AG09319 (cell line): ENCODE measurements at regions not wholly inside any gene's neighbourhood (a gene's known extent, or its start where the extent isn't known, plus 50 kb on each side); places are given as distances from the start of the nearest gene placed in this dataset.

Source experiments
- DNase-seq: peaks from one replicate; pipeline ENCODE4 v3.0.0-alpha.2; 2010; ENCODE audit warnings: low read depth; ENCODE audit errors: extremely low read depth
- CTCF ChIP-seq: IDR thresholded peaks from 2 replicates; pipeline ENCODE4 v1.5.1; 2011; ENCODE audit warnings: low read depth, mild to moderate bottlenecking, inconsistent platforms, low read length, moderate library complexity

- no peak for DNase-seq
- TF ChIP-seq CTCF: no peak
Observed at GRCh38 chr12:94031763-94032162, 116.6 kb upstream of the PLXNC1 start.

DNA sequence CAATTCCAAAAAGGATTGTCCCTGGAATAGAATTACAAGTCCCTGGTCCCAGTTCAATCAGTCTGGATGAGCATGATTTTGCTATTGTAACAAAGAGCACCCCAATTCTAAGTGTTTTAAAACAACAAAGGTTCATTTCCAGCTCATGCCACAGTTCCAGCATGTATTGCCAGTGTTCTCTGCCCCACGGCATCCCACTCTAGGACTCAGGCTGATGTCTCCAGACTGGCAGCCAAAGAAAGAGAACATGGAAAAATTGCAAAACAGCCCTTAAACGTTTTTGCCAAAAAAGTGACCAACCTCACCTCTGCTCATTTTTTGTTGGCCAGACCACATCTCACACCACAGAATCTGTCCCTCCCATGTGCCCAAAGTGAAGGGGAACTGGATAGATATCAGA lies 116.0 kb upstream of the PLXNC1 start:
- TF ChIP-seq CTCF: no peak

DNA sequence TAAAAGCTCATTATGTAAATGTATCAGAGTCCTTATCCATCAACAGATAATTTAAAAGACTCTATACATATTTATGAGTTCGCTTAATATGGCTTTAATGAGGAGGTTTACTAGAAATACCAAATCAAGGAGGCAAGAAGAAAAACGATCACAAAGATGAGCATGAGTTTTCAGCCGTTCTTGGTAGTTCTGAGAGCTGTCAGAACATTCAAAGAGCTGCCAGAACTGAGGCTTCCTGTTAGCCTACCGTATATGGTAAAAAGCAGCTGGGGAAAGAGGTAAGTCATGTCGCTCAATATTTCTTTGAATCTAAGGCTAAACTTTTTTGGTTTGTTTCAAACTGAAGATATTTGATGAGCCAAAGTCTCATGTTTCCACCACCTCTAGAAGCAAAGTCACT lies 115.3 kb upstream of the PLXNC1 start:
- TF ChIP-seq CTCF: no peak
- no peak for DNase-seq

More for the DNA sequence above, 116.0 kb upstream of the PLXNC1 start:
- no peak for DNase-seq

DNA sequence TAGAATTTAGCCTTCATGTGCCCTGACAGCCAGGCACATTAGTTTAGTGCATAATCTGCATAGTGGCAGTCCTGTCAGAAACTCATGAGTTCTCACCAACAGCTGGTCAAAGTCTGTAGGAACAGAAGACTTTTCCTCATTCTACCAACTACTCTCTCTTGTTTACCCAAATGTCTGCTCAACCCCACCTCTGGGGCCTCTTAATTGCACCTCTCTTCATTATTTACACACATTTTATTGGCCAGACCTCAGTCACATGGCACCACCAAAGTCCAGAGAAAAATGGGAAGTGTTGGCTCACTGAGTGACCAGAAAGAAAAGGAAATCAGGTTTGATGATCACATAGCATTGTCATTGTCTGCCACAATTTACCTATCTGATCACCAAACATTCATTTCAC lies 114.6 kb upstream of the PLXNC1 start:
- no peak for TF ChIP-seq CTCF
- no peak for DNase-seq

DNA sequence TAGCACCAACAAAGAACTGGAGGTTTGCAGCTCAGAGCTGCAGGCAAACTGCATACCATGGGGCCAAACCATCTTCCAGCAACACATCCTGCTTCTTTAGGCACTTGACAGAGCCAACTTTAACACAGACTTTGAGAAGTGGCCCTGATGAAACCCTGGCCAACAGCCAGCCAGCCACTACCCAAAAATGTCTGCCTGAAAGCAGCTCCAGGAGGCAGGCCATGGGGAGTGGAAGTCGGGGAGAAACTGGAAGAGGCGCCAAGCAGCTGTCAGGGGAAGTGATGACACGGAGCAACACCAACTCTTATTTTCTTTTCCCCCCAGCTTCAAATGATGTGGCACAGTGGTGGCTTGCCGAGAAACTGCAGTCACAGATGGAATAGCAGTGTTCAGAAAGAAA lies 110.9 kb upstream of the PLXNC1 start:
- no peak for DNase-seq
- no peak for TF ChIP-seq CTCF

DNA sequence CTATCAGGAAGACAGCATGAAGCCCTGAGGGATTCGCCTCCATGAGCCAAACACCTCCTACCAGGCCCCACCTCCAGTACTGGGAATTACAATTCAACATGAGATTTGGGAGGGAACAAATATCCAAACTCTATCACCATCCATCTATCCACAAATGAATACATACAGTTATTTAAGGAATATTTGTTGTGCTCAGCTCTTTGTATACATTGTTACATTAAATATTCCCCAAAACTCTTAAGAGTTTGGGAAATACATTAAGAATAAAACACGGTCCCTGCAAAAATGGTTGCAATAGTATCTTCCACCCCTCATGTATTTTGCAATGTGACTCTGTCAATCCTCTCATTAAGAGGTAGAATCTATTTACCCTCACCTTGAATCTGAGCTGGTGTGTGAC lies 109.8 kb upstream of the PLXNC1 start:
- no peak for TF ChIP-seq CTCF
- no peak for DNase-seq

DNA sequence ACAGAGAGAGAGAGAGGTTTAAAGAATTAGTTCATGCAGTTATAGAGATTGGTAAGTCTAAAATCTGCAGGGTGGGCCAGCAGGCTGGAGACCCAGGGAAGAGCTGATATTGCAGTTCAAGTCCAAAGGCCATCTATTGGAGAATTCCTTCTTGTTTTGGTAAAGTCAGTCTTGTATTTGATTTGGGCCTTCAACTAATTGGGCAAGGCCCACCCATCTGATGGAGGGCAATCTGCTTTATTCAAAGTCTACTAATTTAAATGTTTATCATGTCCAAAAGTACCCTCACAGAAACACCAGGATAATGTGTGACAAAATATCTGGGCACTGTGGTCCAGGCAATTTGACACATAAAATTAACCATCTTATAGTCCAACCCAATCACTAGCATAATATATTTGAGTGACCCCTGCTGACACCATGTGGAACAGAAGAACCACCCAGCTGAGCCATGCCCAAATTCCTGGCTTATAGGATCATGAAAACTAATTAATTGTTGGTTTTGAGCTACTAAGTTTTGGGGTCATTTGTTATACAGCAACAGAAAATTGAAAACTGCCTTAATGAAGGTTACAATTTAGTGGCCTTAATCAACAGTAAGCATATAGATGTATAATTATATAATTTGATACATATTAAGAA lies 109.1 kb upstream of the PLXNC1 start:
- no peak for DNase-seq
- no peak for TF ChIP-seq CTCF
